A549 (cell line): ENCODE measurements at regions not wholly inside any gene's neighbourhood (a gene's known extent, or its start where the extent isn't known, plus 50 kb on each side); places are given as distances from the start of the nearest gene placed in this dataset.

ENCODE experiments used
- CHD2 ChIP-seq: fragments of 150-350 bp; IDR thresholded peaks from 2 replicates; pipeline ENCODE4 v1.6.1; 2014; ENCODE audit warnings: low read length; ENCODE audit not compliant: partially characterized antibody
- EP300 ChIP-seq, 2 experiments: fragments of >200 bp; sonication (Bioruptor Twin); formaldehyde crosslinking; IDR thresholded peaks; 2 replicates in 1 of 2; 3 replicates in 1 of 2; pipeline ENCODE4 v1.6.1; 2016 to 2017
- JUNB ChIP-seq: fragments of >200 bp; sonication (Bioruptor Twin); formaldehyde crosslinking; IDR thresholded peaks from 2 replicates; pipeline ENCODE4 v1.6.1; 2016
- MYC ChIP-seq: IDR thresholded peaks from 2 replicates; pipeline ENCODE4 v1.6.1; 2012; ENCODE audit warnings: mild to moderate bottlenecking, inconsistent platforms, low read length, improper control_type of control experiment, borderline replicate concordance
- NFE2L2 ChIP-seq: fragments of 150-350 bp; conservative IDR thresholded peaks from 2 replicates; pipeline ENCODE4 v1.6.1; 2014; ENCODE audit warnings: low read length
- NR3C1 ChIP-seq: fragments of >200 bp; sonication (Bioruptor Twin); formaldehyde crosslinking; IDR thresholded peaks from 3 replicates; pipeline ENCODE4 v1.6.1; 2017
- POLR2A ChIP-seq: IDR thresholded peaks from 2 replicates; pipeline ENCODE4 v1.6.1; 2012; ENCODE audit warnings: mild to moderate bottlenecking, low read length
- POLR2AphosphoS2 ChIP-seq: conservative IDR thresholded peaks from 2 replicates; pipeline ENCODE4 v1.6.1; 2012; ENCODE audit warnings: low read length, improper control_type of control experiment, inconsistent platforms
- SMC3 ChIP-seq: fragments of >200 bp; sonication (Bioruptor Twin); formaldehyde crosslinking; IDR thresholded peaks from 3 replicates; pipeline ENCODE4 v1.6.1; 2018; ENCODE audit warnings: inconsistent platforms
- TF ChIP-seq, protein P1 (sequence below): fragments of >200 bp; sonication (Bioruptor Twin); formaldehyde crosslinking; IDR thresholded peaks from 3 replicates; pipeline ENCODE4 v1.5.1; 2016
- TF ChIP-seq, protein P2 (sequence below): fragments of 150-350 bp; IDR thresholded peaks from 2 replicates; pipeline ENCODE4 v1.6.1; 2014; ENCODE audit warnings: low read depth, mild to moderate bottlenecking, low read length

DNA sequence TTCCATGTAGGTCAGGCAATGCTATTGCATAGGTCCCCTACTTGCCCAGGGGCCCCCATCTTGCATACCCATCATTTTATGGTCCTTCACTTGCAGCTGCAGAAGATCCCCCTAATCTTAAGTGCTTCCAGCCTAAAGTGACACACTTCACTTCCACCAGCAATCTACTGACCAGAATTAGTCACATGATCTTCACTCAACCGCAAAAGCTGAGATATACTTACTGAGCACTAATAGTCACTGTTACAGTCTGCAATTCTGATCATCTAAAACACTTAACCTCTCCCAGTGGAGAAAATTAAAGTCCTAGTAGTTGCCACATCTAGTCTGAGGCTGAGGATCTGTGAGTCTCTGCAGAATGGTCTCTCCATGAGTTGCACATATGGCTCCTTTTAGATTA lies 82.1 kb downstream of the AREG start:
- TF ChIP-seq, protein P1, sequence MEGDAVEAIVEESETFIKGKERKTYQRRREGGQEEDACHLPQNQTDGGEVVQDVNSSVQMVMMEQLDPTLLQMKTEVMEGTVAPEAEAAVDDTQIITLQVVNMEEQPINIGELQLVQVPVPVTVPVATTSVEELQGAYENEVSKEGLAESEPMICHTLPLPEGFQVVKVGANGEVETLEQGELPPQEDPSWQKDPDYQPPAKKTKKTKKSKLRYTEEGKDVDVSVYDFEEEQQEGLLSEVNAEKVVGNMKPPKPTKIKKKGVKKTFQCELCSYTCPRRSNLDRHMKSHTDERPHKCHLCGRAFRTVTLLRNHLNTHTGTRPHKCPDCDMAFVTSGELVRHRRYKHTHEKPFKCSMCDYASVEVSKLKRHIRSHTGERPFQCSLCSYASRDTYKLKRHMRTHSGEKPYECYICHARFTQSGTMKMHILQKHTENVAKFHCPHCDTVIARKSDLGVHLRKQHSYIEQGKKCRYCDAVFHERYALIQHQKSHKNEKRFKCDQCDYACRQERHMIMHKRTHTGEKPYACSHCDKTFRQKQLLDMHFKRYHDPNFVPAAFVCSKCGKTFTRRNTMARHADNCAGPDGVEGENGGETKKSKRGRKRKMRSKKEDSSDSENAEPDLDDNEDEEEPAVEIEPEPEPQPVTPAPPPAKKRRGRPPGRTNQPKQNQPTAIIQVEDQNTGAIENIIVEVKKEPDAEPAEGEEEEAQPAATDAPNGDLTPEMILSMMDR: no peak
- TF ChIP-seq SMC3: no peak
- no peak for TF ChIP-seq NFE2L2
- no peak for TF ChIP-seq EP300 (IDR thresholded peaks at IDR 0.05)
- TF ChIP-seq, protein P2, sequence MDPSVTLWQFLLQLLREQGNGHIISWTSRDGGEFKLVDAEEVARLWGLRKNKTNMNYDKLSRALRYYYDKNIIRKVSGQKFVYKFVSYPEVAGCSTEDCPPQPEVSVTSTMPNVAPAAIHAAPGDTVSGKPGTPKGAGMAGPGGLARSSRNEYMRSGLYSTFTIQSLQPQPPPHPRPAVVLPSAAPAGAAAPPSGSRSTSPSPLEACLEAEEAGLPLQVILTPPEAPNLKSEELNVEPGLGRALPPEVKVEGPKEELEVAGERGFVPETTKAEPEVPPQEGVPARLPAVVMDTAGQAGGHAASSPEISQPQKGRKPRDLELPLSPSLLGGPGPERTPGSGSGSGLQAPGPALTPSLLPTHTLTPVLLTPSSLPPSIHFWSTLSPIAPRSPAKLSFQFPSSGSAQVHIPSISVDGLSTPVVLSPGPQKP: no peak
- TF ChIP-seq JUNB: no peak
- TF ChIP-seq POLR2AphosphoS2: no peak
- TF ChIP-seq CHD2: no peak
- no peak for TF ChIP-seq NR3C1
- TF ChIP-seq MYC: no peak
- TF ChIP-seq POLR2A: no peak
